GM18907 (cell line): ENCODE measurements at regions not wholly inside any gene's neighbourhood (a gene's known extent, or its start where the extent isn't known, plus 50 kb on each side); places are given as distances from the start of the nearest gene placed in this dataset.
"Not testable (repeated sequence)": the region's sequence is repeated elsewhere in the genome, so short reads cannot be mapped to it uniquely, and the experiment has no call there.

Source experiments
- ATAC-seq: cut with Tn5 transposase; IDR thresholded peaks from one replicate; pipeline ENCODE4 v1.9.1; 2021; ENCODE audit warnings: mild to moderate bottlenecking, moderate library complexity; ENCODE audit not compliant: unreplicated experiment

GRCh38 chr1:213573648-213574009 is 414.1 kb upstream of the PROX1 start:
- ATAC-seq, result no peak

- no peak for ATAC-seq
Measured at GRCh38 chr1:213582976-213583567, 404.7 kb upstream of the PROX1 start.

- no peak for ATAC-seq
Measured at GRCh38 chr1:213584272-213584671, 403.5 kb upstream of the PROX1 start.

- ATAC-seq, result no peak
Measured at GRCh38 chr1:213585402-213585801, 402.4 kb upstream of the PROX1 start.

GRCh38 chr1:213585959-213586586 is 401.7 kb upstream of the PROX1 start:
- no peak for ATAC-seq

GRCh38 chr1:213586587-213586972 is 401.2 kb upstream of the PROX1 start:
- no peak for ATAC-seq

- no peak for ATAC-seq
Measured at GRCh38 chr1:213596729-213597128, 391.0 kb upstream of the PROX1 start.

GRCh38 chr1:213598263-213598662 is 389.5 kb upstream of the PROX1 start:
- ATAC-seq, result no peak

- no peak for ATAC-seq
Measured at GRCh38 chr1:213600879-213601278, 386.9 kb upstream of the PROX1 start.

- not testable (repeated sequence) for ATAC-seq
Measured at GRCh38 chr1:213601705-213602104, 386.1 kb upstream of the PROX1 start.

- no peak for ATAC-seq
Measured at GRCh38 chr1:213602796-213603486, 384.8 kb upstream of the PROX1 start.

GRCh38 chr1:213604477-213604876 is 383.3 kb upstream of the PROX1 start:
- ATAC-seq, result no peak

- ATAC-seq, result no peak
Measured at GRCh38 chr1:213605732-213606131, 382.0 kb upstream of the PROX1 start.

- no peak for ATAC-seq
Measured at GRCh38 chr1:213606252-213606820, 381.4 kb upstream of the PROX1 start.

GRCh38 chr1:213613549-213613948 is 374.2 kb upstream of the PROX1 start:
- no peak for ATAC-seq

GRCh38 chr1:213615226-213615916 is 372.4 kb upstream of the PROX1 start:
- no peak for ATAC-seq

- ATAC-seq, result no peak
Measured at GRCh38 chr1:213617133-213617532, 370.6 kb upstream of the PROX1 start.

GRCh38 chr1:213618094-213618493 is 369.7 kb upstream of the PROX1 start:
- no peak for ATAC-seq

- no peak for ATAC-seq
Measured at GRCh38 chr1:213619026-213619425, 368.7 kb upstream of the PROX1 start.

GRCh38 chr1:213621077-213621476 is 366.7 kb upstream of the PROX1 start:
- no peak for ATAC-seq

GRCh38 chr1:213622365-213623063 is 365.3 kb upstream of the PROX1 start:
- ATAC-seq, result peak; percentile 81
